Ishikawa (cell line): ENCODE measurements at regions not wholly inside any gene's neighbourhood (a gene's known extent, or its start where the extent isn't known, plus 50 kb on each side); places are given as distances from the start of the nearest gene placed in this dataset.

Experiments
- CEBPB ChIP-seq: IDR thresholded peaks from 2 replicates; pipeline ENCODE4 v1.6.1; 2012
- CREB1 ChIP-seq: IDR thresholded peaks from 2 replicates; pipeline ENCODE4 v1.6.1; 2012; ENCODE audit warnings: low read depth
- EGR1 ChIP-seq: IDR thresholded peaks from 2 replicates; pipeline ENCODE4 v1.6.1; 2012
- EP300 ChIP-seq: IDR thresholded peaks from 2 replicates; pipeline ENCODE4 v1.6.1; 2012; ENCODE audit warnings: borderline replicate concordance
- FOXM1 ChIP-seq: IDR thresholded peaks from 2 replicates; pipeline ENCODE4 v1.6.1; 2012; ENCODE audit warnings: low read depth, borderline replicate concordance
- NFIC ChIP-seq: IDR thresholded peaks from 2 replicates; pipeline ENCODE4 v1.6.1; 2012
- RAD21 ChIP-seq: IDR thresholded peaks from 2 replicates; pipeline ENCODE4 v1.6.1; 2012; ENCODE audit warnings: low read depth
- TAF1 ChIP-seq: IDR thresholded peaks from 2 replicates; pipeline ENCODE4 v1.6.1; 2012; ENCODE audit warnings: low read depth, mild to moderate bottlenecking
- TCF12 ChIP-seq: IDR thresholded peaks from 2 replicates; pipeline ENCODE4 v1.6.1; 2012; ENCODE audit warnings: low read depth
- TEAD4 ChIP-seq: IDR thresholded peaks from 2 replicates; pipeline ENCODE4 v1.6.1; 2012
- USF1 ChIP-seq: IDR thresholded peaks from 2 replicates; pipeline ENCODE4 v1.6.1; 2012
- YY1 ChIP-seq: IDR thresholded peaks from 2 replicates; pipeline ENCODE4 v1.6.1; 2012; ENCODE audit warnings: low read depth
- ZBTB7A ChIP-seq: IDR thresholded peaks from 2 replicates; pipeline ENCODE4 v1.6.1; 2012; ENCODE audit warnings: low read depth
- TF ChIP-seq, protein P1 (sequence below): IDR thresholded peaks from 2 replicates; pipeline ENCODE4 v1.6.1; 2012; ENCODE audit warnings: low read depth, mild to moderate bottlenecking
- TF ChIP-seq, protein P2 (sequence below): IDR thresholded peaks from 2 replicates; pipeline ENCODE4 v1.6.1; 2012

GRCh38 chr3:106290304-106290997 is 421.6 kb upstream of the CBLB start:
- TF ChIP-seq RAD21 = no peak
- TF ChIP-seq TEAD4 = no peak
- no peak for TF ChIP-seq CEBPB
- no peak for TF ChIP-seq YY1
- TF ChIP-seq USF1 = no peak

DNA sequence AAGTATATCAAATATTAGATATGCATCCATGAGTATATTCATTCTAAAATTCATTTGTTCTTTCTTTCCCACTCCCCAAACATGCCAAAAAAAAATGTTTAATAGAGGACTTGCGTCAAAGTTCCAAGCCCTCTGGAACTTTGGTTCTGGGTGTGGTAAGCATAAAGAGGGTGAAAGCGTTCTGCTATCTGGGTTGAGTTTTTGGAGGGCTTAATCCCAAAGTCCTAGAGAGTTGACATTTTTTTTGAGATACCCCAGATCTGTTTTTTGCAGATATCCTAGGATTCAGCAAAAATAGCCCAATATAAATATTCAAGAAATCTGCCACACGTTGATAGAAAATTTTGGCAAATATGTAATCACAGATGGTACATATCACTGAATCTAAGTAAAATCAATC is 424.3 kb upstream of the CBLB start:
- TF ChIP-seq YY1 (no peak), FOXM1 (no peak), TEAD4 (no peak), RAD21 (no peak), CREB1 (no peak), NFIC (no peak), EP300 (no peak), EGR1 (no peak), USF1 (no peak), CEBPB (no peak), ZBTB7A (no peak), TCF12 (no peak), TAF1 (no peak)
- TF ChIP-seq, protein P1, sequence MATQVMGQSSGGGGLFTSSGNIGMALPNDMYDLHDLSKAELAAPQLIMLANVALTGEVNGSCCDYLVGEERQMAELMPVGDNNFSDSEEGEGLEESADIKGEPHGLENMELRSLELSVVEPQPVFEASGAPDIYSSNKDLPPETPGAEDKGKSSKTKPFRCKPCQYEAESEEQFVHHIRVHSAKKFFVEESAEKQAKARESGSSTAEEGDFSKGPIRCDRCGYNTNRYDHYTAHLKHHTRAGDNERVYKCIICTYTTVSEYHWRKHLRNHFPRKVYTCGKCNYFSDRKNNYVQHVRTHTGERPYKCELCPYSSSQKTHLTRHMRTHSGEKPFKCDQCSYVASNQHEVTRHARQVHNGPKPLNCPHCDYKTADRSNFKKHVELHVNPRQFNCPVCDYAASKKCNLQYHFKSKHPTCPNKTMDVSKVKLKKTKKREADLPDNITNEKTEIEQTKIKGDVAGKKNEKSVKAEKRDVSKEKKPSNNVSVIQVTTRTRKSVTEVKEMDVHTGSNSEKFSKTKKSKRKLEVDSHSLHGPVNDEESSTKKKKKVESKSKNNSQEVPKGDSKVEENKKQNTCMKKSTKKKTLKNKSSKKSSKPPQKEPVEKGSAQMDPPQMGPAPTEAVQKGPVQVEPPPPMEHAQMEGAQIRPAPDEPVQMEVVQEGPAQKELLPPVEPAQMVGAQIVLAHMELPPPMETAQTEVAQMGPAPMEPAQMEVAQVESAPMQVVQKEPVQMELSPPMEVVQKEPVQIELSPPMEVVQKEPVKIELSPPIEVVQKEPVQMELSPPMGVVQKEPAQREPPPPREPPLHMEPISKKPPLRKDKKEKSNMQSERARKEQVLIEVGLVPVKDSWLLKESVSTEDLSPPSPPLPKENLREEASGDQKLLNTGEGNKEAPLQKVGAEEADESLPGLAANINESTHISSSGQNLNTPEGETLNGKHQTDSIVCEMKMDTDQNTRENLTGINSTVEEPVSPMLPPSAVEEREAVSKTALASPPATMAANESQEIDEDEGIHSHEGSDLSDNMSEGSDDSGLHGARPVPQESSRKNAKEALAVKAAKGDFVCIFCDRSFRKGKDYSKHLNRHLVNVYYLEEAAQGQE = no peak
- TF ChIP-seq, protein P2, sequence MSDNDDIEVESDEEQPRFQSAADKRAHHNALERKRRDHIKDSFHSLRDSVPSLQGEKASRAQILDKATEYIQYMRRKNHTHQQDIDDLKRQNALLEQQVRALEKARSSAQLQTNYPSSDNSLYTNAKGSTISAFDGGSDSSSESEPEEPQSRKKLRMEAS = no peak

DNA sequence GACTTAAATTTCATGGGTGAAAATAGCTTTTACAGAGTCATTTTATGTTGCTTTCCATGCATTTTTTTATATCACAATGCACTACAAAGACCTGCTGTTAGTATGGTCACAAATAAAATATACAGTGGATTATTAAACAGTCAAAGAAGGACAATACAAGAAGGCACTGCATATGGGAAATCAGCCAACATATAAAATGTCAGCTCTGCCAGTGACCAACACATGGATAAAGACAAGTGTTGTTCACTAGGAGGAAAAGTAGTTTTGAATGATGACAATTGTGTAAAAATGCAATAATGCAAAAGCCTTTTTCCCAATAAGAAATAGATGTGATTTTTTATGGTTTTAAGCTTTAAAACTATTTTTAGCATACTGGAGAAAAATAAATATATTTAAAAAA is 425.3 kb upstream of the CBLB start:
- TF ChIP-seq EP300 (no peak), FOXM1 (no peak), NFIC (no peak)

GRCh38 chr3:106296062-106296461 is 427.2 kb upstream of the CBLB start:
- TF ChIP-seq TAF1 = no peak
- TF ChIP-seq YY1 = no peak
- TF ChIP-seq, protein P2 = no peak
- no peak for TF ChIP-seq FOXM1
- no peak for TF ChIP-seq ZBTB7A
- TF ChIP-seq CREB1 = no peak
- no peak for TF ChIP-seq NFIC
- no peak for TF ChIP-seq TEAD4
- TF ChIP-seq EGR1 = no peak
- no peak for TF ChIP-seq USF1
- TF ChIP-seq, protein P1 = no peak
- TF ChIP-seq CEBPB = no peak
- no peak for TF ChIP-seq EP300
- TF ChIP-seq RAD21 = no peak
- no peak for TF ChIP-seq TCF12

DNA sequence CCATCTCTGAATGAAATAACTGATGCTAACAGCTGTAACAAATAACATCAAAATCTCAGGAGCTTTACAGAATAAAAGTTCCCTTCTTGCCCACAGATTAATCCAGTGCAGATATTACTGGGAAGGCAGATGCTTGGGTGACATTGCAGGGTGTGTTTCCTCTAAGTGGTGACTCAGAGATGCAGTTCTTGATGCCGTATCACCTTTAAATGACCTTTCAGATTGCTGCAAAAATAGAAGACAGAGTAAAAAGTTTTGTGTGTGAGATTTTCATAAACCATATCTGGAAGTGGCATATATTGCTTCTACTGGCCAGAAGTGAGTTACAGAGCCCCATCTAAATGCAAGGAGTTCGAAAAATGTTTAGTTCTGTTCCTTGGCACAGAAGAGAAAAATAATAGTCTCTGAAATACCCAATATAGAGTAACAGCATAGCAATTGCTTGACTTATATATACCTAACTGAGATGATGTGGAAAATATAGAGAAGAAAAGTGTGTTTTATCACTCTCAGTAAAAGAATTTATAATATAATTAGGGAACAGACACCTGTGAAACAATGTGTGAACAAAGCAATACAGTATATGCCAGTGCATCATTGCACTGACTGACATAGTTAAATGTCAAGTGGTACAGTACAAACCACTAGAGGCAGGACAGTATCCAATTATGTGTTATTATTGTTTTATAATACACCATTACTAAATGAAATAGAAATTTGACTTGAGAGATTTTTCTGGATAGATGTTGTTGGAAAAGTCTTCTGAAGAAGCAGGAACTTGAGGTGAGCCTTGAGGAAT is 430.7 kb upstream of the CBLB start:
- no peak for TF ChIP-seq FOXM1
